ENCODE measurements at regions not wholly inside any gene's neighbourhood (a gene's known extent, or its start where the extent isn't known, plus 50 kb on each side); places are given as distances from the start of the nearest gene placed in this dataset.

GRCh38 chr3:103085465-103085864, 650.6 kb downstream of the ZPLD1 start (continued):
- TF ChIP-seq PBX3 (IDR thresholded peaks at IDR 0.05), result no peak
- no peak for TF ChIP-seq RNF2 (IDR thresholded peaks at IDR 0.05; ENCODE audit: borderline replicate concordance, low read depth)

- no peak for TF ChIP-seq EHF (CRISPR knock-in tag; IDR thresholded peaks at IDR 0.05)
- TF ChIP-seq NFE2L2 (conservative IDR thresholded peaks at IDR 0.05; ENCODE audit: low read length), result 0 out of 2 replicates have a peak, but pooled peaks have one; percentile 42
- peak; percentile 58 for TF ChIP-seq MAFK (IDR thresholded peaks at IDR 0.05; ENCODE audit: partially characterized antibody)
- TF ChIP-seq ZNF302 (CRISPR knock-in tag; IDR thresholded peaks at IDR 0.05), result no peak
- ChIA-PET POLR2A (no interaction called here), CTCF (no interaction called here)
- FAIRE-seq (no peak), ATAC-seq (no peak), DNase-seq (ENCODE audit: low read depth in 1 of 2, low spot score in 1 of 2) (no peak)
- Histone ChIP-seq H3K4me1 (peaks cover 13% of the 10 kb centered on the region; the same call in 1 of the 3 replicates), H3K9me3 (0 out of 3 replicates have a peak, but pooled peaks cover 4% of the 10 kb centered on the region), H3K27ac (no peak overlapping the region), H3K4me2 (no peak overlapping the region), H3K4me3 (no peak overlapping the region)
Measured at GRCh38 chr3:103089758-103090157, 654.9 kb downstream of the ZPLD1 start.

GRCh38 chr3:103105206-103105605, 670.4 kb downstream of the ZPLD1 start:
- no peak overlapping the region for H3K4me2 ChIP-seq
- H3K27ac ChIP-seq, result no peak overlapping the region
- POLR2A ChIA-PET, result no interaction called here
- no peak for FAIRE-seq
- no peak overlapping the region for H3K4me3 ChIP-seq
- DNase-seq (ENCODE audit: low read depth in 1 of 2, low spot score in 1 of 2), result no peak
- H3K9me3 ChIP-seq, result no peaks in the 10 kb centered on the region
- 64% methylated on average over 2 of the region's 2 CpGs for WGBS (ENCODE audit: missing lambda C conversion rate)
- no peak for TF ChIP-seq FOSL2 (IDR thresholded peaks at IDR 0.05)
- TF ChIP-seq FOSL2 (CRISPR knock-in tag; IDR thresholded peaks at IDR 0.05), result no peak
- TF ChIP-seq ZNF302 (CRISPR knock-in tag; IDR thresholded peaks at IDR 0.05), result no peak
- TF ChIP-seq CEBPB (IDR thresholded peaks at IDR 0.05), result no peak
- no peak for TF ChIP-seq CHD2 (IDR thresholded peaks at IDR 0.05; ENCODE audit: low read length, partially characterized antibody)
- TF ChIP-seq CBX8 (IDR thresholded peaks at IDR 0.05), result no peak
- TF ChIP-seq ESRRA (IDR thresholded peaks at IDR 0.05; ENCODE audit: borderline replicate concordance, low read length), result no peak
- no peak for TF ChIP-seq ZFP36 (IDR thresholded peaks at IDR 0.05; ENCODE audit: borderline replicate concordance, partially characterized antibody)
- TF ChIP-seq EHF (CRISPR knock-in tag; IDR thresholded peaks at IDR 0.05), result no peak
- H3K4me1 ChIP-seq, result 0 out of 3 replicates have a peak, but pooled peaks cover 3% of the 10 kb centered on the region
- CTCF ChIA-PET, result no interaction called here
- ATAC-seq, result no peak

DNA sequence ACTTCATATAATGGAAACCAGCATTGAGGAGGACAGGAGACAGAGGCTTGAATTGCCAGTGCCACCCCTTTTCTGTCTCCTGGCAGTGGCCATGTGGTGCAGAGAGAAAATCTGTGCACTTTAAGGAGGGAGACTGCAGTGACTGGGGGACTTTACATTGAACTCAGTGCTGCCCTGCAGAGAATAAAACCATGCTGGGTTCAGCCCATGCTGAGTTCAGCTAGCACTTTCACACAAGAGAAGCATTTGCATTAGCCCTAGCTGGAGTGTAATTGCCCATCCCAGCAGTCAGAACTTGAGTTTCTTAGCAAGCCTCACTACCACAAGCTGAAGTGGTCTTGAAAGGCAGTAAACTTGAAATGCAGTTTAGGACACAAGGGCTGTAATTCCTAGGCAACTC, 677.5 kb downstream of the ZPLD1 start:
- TF ChIP-seq NPAS2 (CRISPR knock-in tag; IDR thresholded peaks at IDR 0.05; ENCODE audit: borderline replicate concordance), result no peak
- no peak for TF ChIP-seq TFCP2L1 (CRISPR knock-in tag; IDR thresholded peaks at IDR 0.05)
- TF ChIP-seq NR3C1 (IDR thresholded peaks at IDR 0.05), result no peak
- no peak for TF ChIP-seq SREBF2 (IDR thresholded peaks at IDR 0.05)
- TF ChIP-seq, protein P1, sequence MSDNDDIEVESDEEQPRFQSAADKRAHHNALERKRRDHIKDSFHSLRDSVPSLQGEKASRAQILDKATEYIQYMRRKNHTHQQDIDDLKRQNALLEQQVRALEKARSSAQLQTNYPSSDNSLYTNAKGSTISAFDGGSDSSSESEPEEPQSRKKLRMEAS (IDR thresholded peaks at IDR 0.05), result no peak
- no peak for TF ChIP-seq ZNF302 (CRISPR knock-in tag; IDR thresholded peaks at IDR 0.05)
- TF ChIP-seq JUNB (IDR thresholded peaks at IDR 0.05), result no peak
- no peak for TF ChIP-seq CBX2 (IDR thresholded peaks at IDR 0.05; ENCODE audit: borderline replicate concordance, low read depth)
- no peak for TF ChIP-seq RARB (CRISPR knock-in tag; IDR thresholded peaks at IDR 0.05)
- H3K27ac ChIP-seq, result no peak overlapping the region
- H3K4me3 ChIP-seq, result no peak overlapping the region
- FAIRE-seq (no peak), DNase-seq (ENCODE audit: low read depth in 1 of 2, low spot score in 1 of 2) (no peak), ATAC-seq (no peak)
- 0 out of 3 replicates have a peak, but pooled peaks cover 3% of the 10 kb centered on the region for H3K4me1 ChIP-seq
- no peaks in the 10 kb centered on the region for H3K9me3 ChIP-seq
- no peak overlapping the region for H3K4me2 ChIP-seq
- POLR2A ChIA-PET, result no interaction called here
- CTCF ChIA-PET, result no interaction called here

- Histone ChIP-seq H3K4me3 (no peak overlapping the region), H3K9me3 (no peaks in the 10 kb centered on the region), H3K27ac (no peak overlapping the region), H3K4me2 (no peak overlapping the region), H3K4me1 (no peaks in the 10 kb centered on the region)
- POLR2A ChIA-PET, result no interaction called here
- DNase-seq (ENCODE audit: low read depth in 1 of 2, low spot score in 1 of 2) (peak in 1 of 2 experiments; percentile 2), ATAC-seq (no peak), FAIRE-seq (no peak)
- CTCF ChIA-PET, result no interaction called here
- WGBS (ENCODE audit: missing lambda C conversion rate), result 50% methylated on average over 1 of the region's 1 CpG
- TF ChIP-seq CBX8 (IDR thresholded peaks at IDR 0.05) (no peak), EP300 (IDR thresholded peaks at IDR 0.05) (no peak), ESRRA (IDR thresholded peaks at IDR 0.05; ENCODE audit: borderline replicate concordance, low read length) (no peak), RAD21 (conservative IDR thresholded peaks at IDR 0.05 in 1 of 2, IDR thresholded peaks at IDR 0.05 in 1 of 2) (no peak), TFCP2L1 (CRISPR knock-in tag; IDR thresholded peaks at IDR 0.05) (no peak), POLR2A (IDR thresholded peaks at IDR 0.05; ENCODE audit: low read length) (no peak), BHLHE40 (IDR thresholded peaks at IDR 0.05; ENCODE audit: low read depth, low read length) (no peak), ZNF302 (CRISPR knock-in tag; IDR thresholded peaks at IDR 0.05) (no peak), CEBPB (IDR thresholded peaks at IDR 0.05) (no peak), MAFK (IDR thresholded peaks at IDR 0.05; ENCODE audit: partially characterized antibody) (no peak), FOSL2 (IDR thresholded peaks at IDR 0.05) (no peak), FOSL2 (CRISPR knock-in tag; IDR thresholded peaks at IDR 0.05) (no peak), RNF2 (IDR thresholded peaks at IDR 0.05; ENCODE audit: borderline replicate concordance, low read depth) (no peak), EHMT2 (IDR thresholded peaks at IDR 0.05; ENCODE audit: low read depth) (no peak)
- TF ChIP-seq, protein P2, sequence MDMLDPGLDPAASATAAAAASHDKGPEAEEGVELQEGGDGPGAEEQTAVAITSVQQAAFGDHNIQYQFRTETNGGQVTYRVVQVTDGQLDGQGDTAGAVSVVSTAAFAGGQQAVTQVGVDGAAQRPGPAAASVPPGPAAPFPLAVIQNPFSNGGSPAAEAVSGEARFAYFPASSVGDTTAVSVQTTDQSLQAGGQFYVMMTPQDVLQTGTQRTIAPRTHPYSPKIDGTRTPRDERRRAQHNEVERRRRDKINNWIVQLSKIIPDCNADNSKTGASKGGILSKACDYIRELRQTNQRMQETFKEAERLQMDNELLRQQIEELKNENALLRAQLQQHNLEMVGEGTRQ (IDR thresholded peaks at IDR 0.05), result no peak
- TF ChIP-seq, protein P1 (IDR thresholded peaks at IDR 0.05), result no peak
Measured at GRCh38 chr3:103126115-103126514, 691.3 kb downstream of the ZPLD1 start.

Measured in A549 (cell line).